Panc1 (cell line): ENCODE measurements at regions not wholly inside any gene's neighbourhood (a gene's known extent, or its start where the extent isn't known, plus 50 kb on each side); places are given as distances from the start of the nearest gene placed in this dataset.

Experiments
- ATAC-seq: fragments of 200-7000 bp; cut with Tn5 transposase; 2 replicates; pipeline ENCODE4 v1.9.1; 2020; ENCODE audit warnings: mild to moderate bottlenecking, moderate library complexity
- BruUV-seq: library from RNA; stranded (reverse); fragments of 400-500 nt; replicated peaks from 2 replicates; lab custom pipeline; 2021; lab: Mats Ljungman, UMichigan
- CTCF ChIA-PET: fragments of 300-600 bp; sonication (Branson Sonifier 250); formaldehyde crosslinking; loops from one replicate; lab custom pipeline; 2022; ENCODE audit warnings: antibody characterized with exemption; lab: Charles Lee
- POLR2A ChIA-PET: fragments of 300-600 bp; sonication (Branson Sonifier 250); formaldehyde crosslinking; loops from one replicate; lab custom pipeline; 2022; ENCODE audit warnings: antibody characterized with exemption; lab: Charles Lee
- DNase-seq: peaks from one replicate; pipeline ENCODE4 v3.0.0-alpha.2; 2010; ENCODE audit warnings: low read depth, low spot score
- H3K27ac ChIP-seq: 2 replicates; pipeline ENCODE4 v1.5.1; 2011; ENCODE audit warnings: mild to moderate bottlenecking, low read length, inconsistent platforms
- H3K27me3 ChIP-seq: fragments of 200-500 bp; sonication (Bioruptor generic); 2 replicates; pipeline ENCODE4 v1.6.0; 2014; ENCODE audit warnings: low read length, inconsistent platforms; ENCODE audit not compliant: control insufficient read depth, insufficient read depth
- H3K36me3 ChIP-seq: fragments of 200-500 bp; sonication (Bioruptor generic); 2 replicates; pipeline ENCODE4 v1.5.1; 2014; ENCODE audit warnings: inconsistent platforms, mild to moderate bottlenecking, low read length, moderate library complexity; ENCODE audit not compliant: control insufficient read depth, insufficient read depth
- H3K4me1 ChIP-seq: 2 replicates; pipeline ENCODE4 v1.5.1; 2011; ENCODE audit warnings: inconsistent platforms, mild to moderate bottlenecking, low read length, moderate library complexity; ENCODE audit not compliant: control insufficient read depth, insufficient read depth
- H3K4me3 ChIP-seq, 2 experiments: 2 replicates each; pipeline ENCODE4 v1.5.1; 2011 to 2012; ENCODE audit warnings: low read depth in 2 of 2, low read length in 2 of 2, mild to moderate bottlenecking in 2 of 2, inconsistent platforms in 1 of 2, moderate library complexity in 1 of 2
- H3K9me3 ChIP-seq: fragments of 200-500 bp; sonication (Bioruptor generic); 2 replicates; pipeline ENCODE4 v1.5.1; 2014; ENCODE audit warnings: low read depth, mild to moderate bottlenecking, inconsistent platforms, low read length, moderate library complexity; ENCODE audit not compliant: control insufficient read depth, insufficient read depth
- CTCF ChIP-seq: fragments of 450-650 bp; IDR thresholded peaks from 2 replicates; pipeline ENCODE4 v1.5.1; 2017; ENCODE audit warnings: mild to moderate bottlenecking
- POLR2AphosphoS5 ChIP-seq: IDR thresholded peaks from 2 replicates; pipeline ENCODE4 v1.6.1; 2012; ENCODE audit warnings: mild to moderate bottlenecking, low read depth, low read length, moderate library complexity
- REST ChIP-seq, 2 experiments: IDR thresholded peaks; 2 replicates each; pipeline ENCODE4 v1.6.1; 2011 to 2012; ENCODE audit warnings: low read depth in 2 of 2, control low read depth in 1 of 2, low read length in 1 of 2, mild to moderate bottlenecking in 1 of 2, moderate library complexity in 1 of 2; ENCODE audit not compliant: insufficient read depth in 1 of 2
- SIN3A ChIP-seq: IDR thresholded peaks from 2 replicates; pipeline ENCODE4 v1.6.1; 2012; ENCODE audit warnings: low read depth, mild to moderate bottlenecking, low read length, moderate library complexity, borderline replicate concordance; ENCODE audit not compliant: insufficient read depth
- TCF7L2 ChIP-seq: IDR thresholded peaks from 2 replicates; pipeline ENCODE4 v1.6.1; 2011; ENCODE audit warnings: mild to moderate bottlenecking, low read depth, low read length, inconsistent platforms
- in situ Hi-C: cut with HindIII; loops from 2 replicates; pipeline ENCODE4 v1.10.0; 2016; ENCODE audit warnings: low sequenced_read_pairs, low pct_unique_long_range_greater_than_20kb
- intact Hi-C: fragments of 100-400 bp; cut with micrococcal nuclease; formaldehyde crosslinking; loops from one replicate; pipeline ENCODE4 v1.10.0; 2022; ENCODE audit not compliant: unreplicated experiment

GRCh38 chr12:29050503-29050902 lies 98.6 kb upstream of the FAR2 start:
- ATAC-seq (no peak), DNase-seq (no peak)
- H3K27me3 ChIP-seq: no peaks in the 10 kb centered on the region
- TF ChIP-seq CTCF (no peak), REST (IDR thresholded peaks at IDR 0.05; ENCODE audit: insufficient read depth in 1 of 2, low read depth in 2 of 2, low read length in 1 of 2) (no peak), SIN3A (no peak), TCF7L2 (no peak), POLR2AphosphoS5 (no peak)
- H3K4me1 ChIP-seq: no peaks in the 10 kb centered on the region
- H3K36me3 ChIP-seq: no peaks in the 10 kb centered on the region
- CTCF ChIA-PET: no interaction called here
- intact Hi-C loops (no loop called here), in situ Hi-C loops (no loop called here)
- H3K27ac ChIP-seq: no peak overlapping the region
- BruUV-seq: no TSS peak
- H3K9me3 ChIP-seq: no peaks in the 10 kb centered on the region
- H3K4me3 ChIP-seq: no peak overlapping the region
- POLR2A ChIA-PET: no interaction called here

- Histone ChIP-seq H3K4me1 (no peaks in the 10 kb centered on the region), H3K9me3 (no peaks in the 10 kb centered on the region), H3K4me3 (no peak overlapping the region), H3K27me3 (no peaks in the 10 kb centered on the region), H3K27ac (no peak overlapping the region), H3K36me3 (no peaks in the 10 kb centered on the region)
- intact Hi-C loops: no loop called here
- TF ChIP-seq REST (IDR thresholded peaks at IDR 0.05; ENCODE audit: insufficient read depth in 1 of 2, low read depth in 2 of 2, low read length in 1 of 2) (no peak), SIN3A (no peak), CTCF (no peak), POLR2AphosphoS5 (no peak), TCF7L2 (no peak)
- no peak for ATAC-seq
- DNase-seq: no peak
- in situ Hi-C loops: no loop called here
- no TSS peak for BruUV-seq
- CTCF ChIA-PET: no interaction called here
- POLR2A ChIA-PET: no interaction called here
Observed at GRCh38 chr12:29051221-29051620, 97.9 kb upstream of the FAR2 start.
